ENCODE measurements at regions not wholly inside any gene's neighbourhood (a gene's known extent, or its start where the extent isn't known, plus 50 kb on each side); places are given as distances from the start of the nearest gene placed in this dataset.

- H3K36me3 ChIP-seq (ENCODE audit: control insufficient read depth, insufficient read depth, low read length) = no peaks in the 10 kb centered on the region
- no peak for TF ChIP-seq CTCF (IDR thresholded peaks at IDR 0.05; ENCODE audit: insufficient read depth, low read length, poor library complexity, severe bottlenecking)
Measured at GRCh38 chr2:220948579-220948978, 623.5 kb downstream of the EPHA4 start.

GRCh38 chr2:220949466-220949865 lies 622.6 kb downstream of the EPHA4 start:
- DNase-seq (ENCODE audit: low read depth) = no peak
- Histone ChIP-seq H3K4me3 (ENCODE audit: low read depth, low read length) (no peak overlapping the region), H3K36me3 (ENCODE audit: control insufficient read depth, insufficient read depth, low read length) (no peaks in the 10 kb centered on the region), H3K27me3 (ENCODE audit: control insufficient read depth, insufficient read depth, low read length) (no peaks in the 10 kb centered on the region)
- no peak for TF ChIP-seq CTCF (IDR thresholded peaks at IDR 0.05; ENCODE audit: insufficient read depth, low read length, poor library complexity, severe bottlenecking)

More at GRCh38 chr2:220948579-220948978, 623.5 kb downstream of the EPHA4 start:
- no peak for DNase-seq (ENCODE audit: low read depth)
- H3K27me3 ChIP-seq (ENCODE audit: control insufficient read depth, insufficient read depth, low read length) = no peaks in the 10 kb centered on the region
- H3K4me3 ChIP-seq (ENCODE audit: low read depth, low read length) = no peak overlapping the region

GRCh38 chr2:220955776-220956175 lies 616.3 kb downstream of the EPHA4 start:
- DNase-seq (ENCODE audit: low read depth) = no peak
- no peaks in the 10 kb centered on the region for H3K36me3 ChIP-seq (ENCODE audit: control insufficient read depth, insufficient read depth, low read length)
- no peak for TF ChIP-seq CTCF (IDR thresholded peaks at IDR 0.05; ENCODE audit: insufficient read depth, low read length, poor library complexity, severe bottlenecking)
- no peak overlapping the region for H3K4me3 ChIP-seq (ENCODE audit: low read depth, low read length)
- no peaks in the 10 kb centered on the region for H3K27me3 ChIP-seq (ENCODE audit: control insufficient read depth, insufficient read depth, low read length)

GRCh38 chr2:220956429-220956828 lies 615.7 kb downstream of the EPHA4 start:
- no peak for TF ChIP-seq CTCF (IDR thresholded peaks at IDR 0.05; ENCODE audit: insufficient read depth, low read length, poor library complexity, severe bottlenecking)
- DNase-seq (ENCODE audit: low read depth) = no peak
- no peaks in the 10 kb centered on the region for H3K27me3 ChIP-seq (ENCODE audit: control insufficient read depth, insufficient read depth, low read length)

GRCh38 chr2:220959391-220959802 lies 612.7 kb downstream of the EPHA4 start:
- Histone ChIP-seq H3K4me3 (ENCODE audit: low read depth, low read length) (no peak overlapping the region), H3K27me3 (ENCODE audit: control insufficient read depth, insufficient read depth, low read length) (no peaks in the 10 kb centered on the region), H3K36me3 (ENCODE audit: control insufficient read depth, insufficient read depth, low read length) (no peaks in the 10 kb centered on the region)
- no peak for TF ChIP-seq CTCF (IDR thresholded peaks at IDR 0.05; ENCODE audit: insufficient read depth, low read length, poor library complexity, severe bottlenecking)
- DNase-seq (ENCODE audit: low read depth) = no peak

More at GRCh38 chr2:220956429-220956828, 615.7 kb downstream of the EPHA4 start:
- Histone ChIP-seq H3K36me3 (ENCODE audit: control insufficient read depth, insufficient read depth, low read length) (no peaks in the 10 kb centered on the region), H3K4me3 (ENCODE audit: low read depth, low read length) (no peak overlapping the region)

GRCh38 chr2:220961143-220961860 lies 610.8 kb downstream of the EPHA4 start:
- DNase-seq (ENCODE audit: low read depth) = no peak
- Histone ChIP-seq H3K36me3 (ENCODE audit: control insufficient read depth, insufficient read depth, low read length) (no peaks in the 10 kb centered on the region), H3K27me3 (ENCODE audit: control insufficient read depth, insufficient read depth, low read length) (no peaks in the 10 kb centered on the region), H3K4me3 (ENCODE audit: low read depth, low read length) (no peak overlapping the region)
- TF ChIP-seq CTCF (IDR thresholded peaks at IDR 0.05; ENCODE audit: insufficient read depth, low read length, poor library complexity, severe bottlenecking) = no peak

All from kidney epithelial cell (primary cell).